ENCODE measurements at regions not wholly inside any gene's neighbourhood (a gene's known extent, or its start where the extent isn't known, plus 50 kb on each side); places are given as distances from the start of the nearest gene placed in this dataset.

DNA sequence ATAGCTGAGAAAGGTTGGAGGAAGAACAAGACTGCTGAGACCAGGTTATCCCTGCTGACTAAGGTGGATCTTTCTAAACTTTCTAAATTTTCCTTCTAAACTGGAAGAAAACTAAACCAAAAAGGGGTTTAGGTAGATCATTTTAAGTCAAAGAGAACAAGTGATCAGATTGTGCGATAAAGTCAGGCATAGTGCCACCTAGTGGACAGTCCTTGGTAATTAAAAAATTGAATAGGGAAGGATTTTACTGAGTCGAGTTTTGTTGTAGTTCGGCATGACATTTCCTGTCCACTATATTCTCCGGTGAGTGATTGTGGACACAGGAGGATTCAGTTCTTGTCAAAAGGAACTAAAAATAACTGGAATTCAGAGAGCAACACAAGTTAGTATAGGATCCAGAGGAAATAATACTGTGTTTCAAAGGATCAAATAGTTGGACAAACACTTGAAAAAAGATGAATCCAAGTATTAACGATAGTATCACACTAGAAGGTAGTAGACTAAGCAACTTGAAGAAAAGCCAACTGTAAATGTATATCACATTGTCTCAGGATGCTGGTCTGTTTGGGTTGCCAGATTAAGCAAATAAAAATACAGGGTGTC is 1236.4 kb downstream of the FAM181B start:
- TF ChIP-seq, protein P1, sequence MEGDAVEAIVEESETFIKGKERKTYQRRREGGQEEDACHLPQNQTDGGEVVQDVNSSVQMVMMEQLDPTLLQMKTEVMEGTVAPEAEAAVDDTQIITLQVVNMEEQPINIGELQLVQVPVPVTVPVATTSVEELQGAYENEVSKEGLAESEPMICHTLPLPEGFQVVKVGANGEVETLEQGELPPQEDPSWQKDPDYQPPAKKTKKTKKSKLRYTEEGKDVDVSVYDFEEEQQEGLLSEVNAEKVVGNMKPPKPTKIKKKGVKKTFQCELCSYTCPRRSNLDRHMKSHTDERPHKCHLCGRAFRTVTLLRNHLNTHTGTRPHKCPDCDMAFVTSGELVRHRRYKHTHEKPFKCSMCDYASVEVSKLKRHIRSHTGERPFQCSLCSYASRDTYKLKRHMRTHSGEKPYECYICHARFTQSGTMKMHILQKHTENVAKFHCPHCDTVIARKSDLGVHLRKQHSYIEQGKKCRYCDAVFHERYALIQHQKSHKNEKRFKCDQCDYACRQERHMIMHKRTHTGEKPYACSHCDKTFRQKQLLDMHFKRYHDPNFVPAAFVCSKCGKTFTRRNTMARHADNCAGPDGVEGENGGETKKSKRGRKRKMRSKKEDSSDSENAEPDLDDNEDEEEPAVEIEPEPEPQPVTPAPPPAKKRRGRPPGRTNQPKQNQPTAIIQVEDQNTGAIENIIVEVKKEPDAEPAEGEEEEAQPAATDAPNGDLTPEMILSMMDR (conservative IDR thresholded peaks at IDR 0.05; ENCODE audit: control insufficient read depth, insufficient read depth, low read depth, low read length): peak; percentile 55
- peak; percentile 40 for DNase-seq (ENCODE audit: low read depth)
- H3K4me3 ChIP-seq (ENCODE audit: control insufficient read depth, low read depth, low read length): no peak overlapping the region

DNA sequence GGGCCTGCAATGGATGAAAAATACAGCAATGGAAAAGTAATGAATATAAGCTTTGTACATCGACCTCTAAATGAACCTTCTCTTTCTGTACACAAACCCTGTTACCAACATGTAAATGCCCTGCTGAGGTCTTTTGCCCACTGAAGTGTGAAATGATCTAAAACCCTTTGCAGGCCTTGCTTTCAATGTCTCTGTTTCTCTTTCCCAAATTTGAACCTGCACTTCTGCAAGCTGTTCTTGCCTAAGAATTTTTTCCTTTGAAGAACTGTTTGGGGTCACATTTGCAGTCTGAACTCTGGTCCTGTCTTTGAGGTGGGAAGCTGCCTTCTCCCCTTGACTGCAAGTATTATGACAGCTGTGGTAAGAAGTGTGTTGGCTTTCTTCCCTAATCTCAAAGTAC is 1237.1 kb downstream of the FAM181B start:
- no peak for DNase-seq (ENCODE audit: low read depth)
- H3K4me3 ChIP-seq (ENCODE audit: control insufficient read depth, low read depth, low read length): no peak overlapping the region
- TF ChIP-seq, protein P1 (conservative IDR thresholded peaks at IDR 0.05; ENCODE audit: control insufficient read depth, insufficient read depth, low read depth, low read length): no peak

DNA sequence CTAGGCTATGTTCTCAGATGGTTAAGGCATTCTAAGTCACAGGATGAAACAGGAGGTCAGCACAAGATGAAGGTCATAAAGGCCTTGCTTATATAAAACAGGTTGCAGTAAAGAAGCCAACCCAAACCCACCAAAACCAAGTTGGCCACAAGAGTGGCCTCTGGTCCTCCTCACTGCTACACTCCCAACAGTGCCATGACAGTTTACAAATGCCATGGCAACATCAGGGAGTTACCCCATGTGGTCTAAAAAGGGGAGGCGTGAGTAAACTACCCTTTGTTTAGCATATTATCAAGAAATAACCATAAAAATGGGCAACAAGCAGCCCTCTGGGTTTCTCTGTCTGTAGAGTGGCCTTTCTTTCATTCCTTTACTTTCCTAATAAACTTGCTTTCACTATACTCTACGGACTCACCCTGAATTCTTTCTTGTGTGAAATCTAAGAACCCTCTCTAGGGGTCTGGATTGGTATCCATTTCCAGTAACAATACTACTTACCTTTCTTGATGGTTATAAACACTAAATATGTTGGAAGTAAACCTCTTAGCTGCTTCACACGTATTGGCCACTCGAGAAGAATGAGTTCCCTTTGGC is 1237.9 kb downstream of the FAM181B start:
- TF ChIP-seq, protein P1 (conservative IDR thresholded peaks at IDR 0.05; ENCODE audit: control insufficient read depth, insufficient read depth, low read depth, low read length): no peak
- H3K4me3 ChIP-seq (ENCODE audit: control insufficient read depth, low read depth, low read length): no peak overlapping the region
- DNase-seq (ENCODE audit: low read depth): no peak

DNA sequence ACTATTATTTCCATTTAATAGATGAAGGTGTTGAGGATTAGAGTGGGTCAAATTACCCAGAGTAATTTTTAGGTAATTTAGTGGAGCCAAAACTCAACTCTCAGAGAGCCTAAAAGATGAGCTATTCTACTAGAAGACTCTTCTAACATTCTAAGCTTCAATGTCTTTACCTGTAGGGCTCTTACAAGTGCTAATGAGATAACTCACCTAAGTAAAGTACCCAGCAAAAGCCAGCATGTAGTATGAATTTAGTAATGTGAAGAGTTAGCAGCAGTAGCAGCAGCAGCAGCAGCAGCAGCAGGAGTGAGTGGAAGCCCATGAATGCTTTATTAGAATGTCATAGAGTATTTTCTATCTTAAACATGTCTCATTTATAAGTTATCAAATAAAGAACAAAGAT is 1239.2 kb downstream of the FAM181B start:
- no peak for DNase-seq (ENCODE audit: low read depth)
- no peak overlapping the region for H3K4me3 ChIP-seq (ENCODE audit: control insufficient read depth, low read depth, low read length)
- TF ChIP-seq, protein P1 (conservative IDR thresholded peaks at IDR 0.05; ENCODE audit: control insufficient read depth, insufficient read depth, low read depth, low read length): no peak

DNA sequence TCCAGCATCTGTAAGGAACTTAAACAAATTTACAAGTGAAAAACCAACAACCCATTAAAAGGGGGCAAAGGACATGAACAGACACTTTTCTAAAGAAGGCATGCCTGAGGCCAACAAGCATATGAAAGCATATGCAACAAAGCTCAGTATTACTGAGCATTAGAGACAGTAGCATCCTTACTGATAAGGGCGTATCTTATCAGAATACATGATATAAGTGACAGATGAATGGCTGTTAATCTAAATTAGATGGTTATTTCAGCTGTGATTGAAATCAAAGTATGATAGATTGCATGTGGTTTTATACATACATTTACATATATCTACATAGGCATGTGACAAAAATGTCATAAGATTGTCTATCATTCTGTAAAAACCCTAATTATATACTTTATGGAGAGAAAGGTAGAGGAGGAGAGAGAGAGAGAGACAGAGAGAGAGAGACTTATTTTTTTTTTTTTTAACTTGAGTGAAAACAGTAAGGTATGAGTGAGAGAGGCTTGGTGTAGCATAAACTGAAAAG is 1240.7 kb downstream of the FAM181B start:
- H3K4me3 ChIP-seq (ENCODE audit: control insufficient read depth, low read depth, low read length): no peak overlapping the region
- DNase-seq (ENCODE audit: low read depth): no peak
- TF ChIP-seq, protein P1 (conservative IDR thresholded peaks at IDR 0.05; ENCODE audit: control insufficient read depth, insufficient read depth, low read depth, low read length): no peak

DNA sequence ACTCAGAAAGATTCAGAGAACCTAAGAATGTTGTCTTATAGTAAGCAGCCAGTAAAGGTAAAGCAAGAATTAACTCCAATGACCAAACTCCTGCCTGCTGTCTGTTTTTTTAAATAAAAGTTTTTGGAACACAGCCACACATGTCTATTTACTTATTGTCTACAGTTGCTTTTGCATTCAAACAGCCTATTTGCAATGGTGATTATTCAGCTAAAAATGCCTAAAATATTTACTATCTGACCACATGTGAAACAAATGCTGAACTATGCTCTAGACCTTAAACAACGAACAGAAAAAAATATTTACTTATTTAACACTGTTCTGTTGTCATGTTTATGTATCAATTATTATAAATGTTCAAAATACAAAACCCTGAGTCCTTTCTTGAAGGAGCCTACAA is 1246.6 kb downstream of the FAM181B start:
- TF ChIP-seq, protein P1 (conservative IDR thresholded peaks at IDR 0.05; ENCODE audit: control insufficient read depth, insufficient read depth, low read depth, low read length): no peak
- no peak overlapping the region for H3K4me3 ChIP-seq (ENCODE audit: control insufficient read depth, low read depth, low read length)
- no peak for DNase-seq (ENCODE audit: low read depth)

Data from fibroblast of mammary gland (primary cell).